Activated naive CD4-positive, alpha-beta T cell treated with anti-CD3 and anti-CD28 coated beads, Interleukin-2, amount 50 U/mL, for 72 hours (primary cell): ENCODE measurements at regions not wholly inside any gene's neighbourhood (a gene's known extent, or its start where the extent isn't known, plus 50 kb on each side); places are given as distances from the start of the nearest gene placed in this dataset.
"Not testable (repeated sequence)": the region's sequence is repeated elsewhere in the genome, so short reads cannot be mapped to it uniquely, and the experiment has no call there.

Source experiments
- ATAC-seq, 2 donors: fragments of 150-1000 bp; cut with Tn5 transposase; 2 replicates each; pipeline ENCODE4 v1.10.0; 2021; ENCODE audit warnings: mild to moderate bottlenecking in 2 of 2, moderate library complexity in 2 of 2
- DNase-seq, 2 donors: peaks; one replicate each; pipeline ENCODE4 v3.0.0; 2021 to 2022; ENCODE audit warnings: low spot score in 2 of 2
- H3K27ac Mint-ChIP-seq, 2 donors: one replicate each; pipeline ENCODE4 v1.8.0; 2022; ENCODE audit warnings: mild to moderate bottlenecking in 2 of 2, mixed read lengths in 2 of 2
- H3K36me3 Mint-ChIP-seq, 2 donors: one replicate each; pipeline ENCODE4 v1.8.0; 2022; ENCODE audit warnings: mixed read lengths in 2 of 2
- H3K9me3 Mint-ChIP-seq, 2 donors: one replicate each; pipeline ENCODE4 v1.8.0; 2022; ENCODE audit warnings: mixed read lengths in 2 of 2

- ATAC-seq: no peak
- Mint-ChIP-seq H3K27ac (peak overlapping the region in 1 of 2 donors; percentile 45), H3K36me3 (peaks cover 5 to 15% of the 10 kb centered on the region in 2 donors), H3K9me3 (peaks cover 4 to 15% of the 10 kb centered on the region in 2 donors)
- DNase-seq: peak in 1 of 2 donors; percentile 28
These were observed 63.4 kb downstream of the BARX1 start for GRCh38 chr9:93891549-93892310.

- Mint-ChIP-seq H3K9me3 (peaks cover 4 to 15% of the 10 kb centered on the region in 2 donors), H3K27ac (peak overlapping the region in 1 of 2 donors; percentile 45), H3K36me3 (peaks cover 5 to 15% of the 10 kb centered on the region in 2 donors)
- DNase-seq (peak in 1 of 2 donors; percentile 20), ATAC-seq (no peak)
These were observed 64.1 kb downstream of the BARX1 start for GRCh38 chr9:93891050-93891449.

GRCh38 chr9:93890436-93890935 is 64.7 kb downstream of the BARX1 start:
- no peak for ATAC-seq
- Mint-ChIP-seq H3K36me3 (peaks cover 5 to 15% of the 10 kb centered on the region in 2 donors), H3K27ac (peak overlapping the region in 1 of 2 donors; percentile 45), H3K9me3 (peaks cover 4 to 15% of the 10 kb centered on the region in 2 donors)
- no peak for DNase-seq

GRCh38 chr9:93886911-93887310 is 68.2 kb downstream of the BARX1 start:
- Mint-ChIP-seq H3K27ac (no peak overlapping the region), H3K36me3 (peaks cover 5 to 6% of the 10 kb centered on the region in 2 donors), H3K9me3 (peaks cover 0 to 6% of the 10 kb centered on the region in 2 donors)
- no peak for ATAC-seq
- peak in 1 of 2 donors; percentile 21 for DNase-seq

- ATAC-seq (no peak), DNase-seq (no peak)
- peaks cover 0 to 5% of the 10 kb centered on the region in 2 donors for H3K36me3 Mint-ChIP-seq
- H3K9me3 Mint-ChIP-seq: peaks cover 4 to 6% of the 10 kb centered on the region in 2 donors
- H3K27ac Mint-ChIP-seq: no peak overlapping the region
These were observed 70.3 kb downstream of the BARX1 start for GRCh38 chr9:93884808-93885207.

- DNase-seq, H3K36me3 Mint-ChIP-seq, H3K27ac Mint-ChIP-seq, ATAC-seq: not testable (repeated sequence)
- peaks cover 8 to 17% of the 10 kb centered on the region in 2 donors for H3K9me3 Mint-ChIP-seq
These were observed 75.3 kb downstream of the BARX1 start for GRCh38 chr9:93879662-93880407.

GRCh38 chr9:93875330-93875729 is 79.8 kb downstream of the BARX1 start:
- Mint-ChIP-seq H3K27ac (no peak overlapping the region), H3K36me3 (peaks cover 19 to 23% of the 10 kb centered on the region in 2 donors), H3K9me3 (peaks cover 20 to 29% of the 10 kb centered on the region in 2 donors)
- DNase-seq: no peak
- no peak for ATAC-seq

- peaks cover 20 to 29% of the 10 kb centered on the region in 2 donors for H3K9me3 Mint-ChIP-seq
- H3K27ac Mint-ChIP-seq: no peak overlapping the region
- DNase-seq (no peak), ATAC-seq (no peak)
- H3K36me3 Mint-ChIP-seq: peaks cover 19 to 23% of the 10 kb centered on the region in 2 donors
These were observed 80.9 kb downstream of the BARX1 start for GRCh38 chr9:93874242-93874641.

GRCh38 chr9:93871286-93871685 is 83.9 kb downstream of the BARX1 start:
- peak overlapping the region in 1 of 2 donors; percentile 80 for H3K27ac Mint-ChIP-seq
- DNase-seq (no peak), ATAC-seq (no peak)
- peaks cover 20 to 26% of the 10 kb centered on the region in 2 donors for H3K9me3 Mint-ChIP-seq
- peaks cover 19 to 23% of the 10 kb centered on the region in 2 donors for H3K36me3 Mint-ChIP-seq

GRCh38 chr9:93869863-93870262 is 85.3 kb downstream of the BARX1 start:
- H3K9me3 Mint-ChIP-seq: peaks cover 12 to 18% of the 10 kb centered on the region in 2 donors
- H3K36me3 Mint-ChIP-seq: peaks cover 11 to 16% of the 10 kb centered on the region in 2 donors
- ATAC-seq (no peak), DNase-seq (no peak)
- no peak overlapping the region for H3K27ac Mint-ChIP-seq

GRCh38 chr9:93869088-93869487 is 86.1 kb downstream of the BARX1 start:
- ATAC-seq (no peak), DNase-seq (no peak)
- peaks cover 6 to 14% of the 10 kb centered on the region in 2 donors for H3K9me3 Mint-ChIP-seq
- peaks cover 7 to 11% of the 10 kb centered on the region in 2 donors for H3K36me3 Mint-ChIP-seq
- peak overlapping the region in 1 of 2 donors; percentile 45 for H3K27ac Mint-ChIP-seq

- ATAC-seq (no peak), DNase-seq (no peak)
- H3K27ac Mint-ChIP-seq: no peak overlapping the region
These were observed 89.4 kb downstream of the BARX1 start for GRCh38 chr9:93865716-93866115.

GRCh38 chr9:93865245-93865644 is 89.9 kb downstream of the BARX1 start:
- ATAC-seq (no peak), DNase-seq (no peak)
- H3K27ac Mint-ChIP-seq: no peak overlapping the region
- H3K36me3 Mint-ChIP-seq: no peaks in the 10 kb centered on the region
- H3K9me3 Mint-ChIP-seq: no peaks in the 10 kb centered on the region

More at GRCh38 chr9:93865716-93866115, 89.4 kb downstream of the BARX1 start:
- Mint-ChIP-seq H3K9me3 (no peaks in the 10 kb centered on the region), H3K36me3 (no peaks in the 10 kb centered on the region)

GRCh38 chr9:93864840-93865239 is 90.3 kb downstream of the BARX1 start:
- Mint-ChIP-seq H3K9me3 (no peaks in the 10 kb centered on the region), H3K27ac (no peak overlapping the region), H3K36me3 (no peaks in the 10 kb centered on the region)
- DNase-seq (no peak), ATAC-seq (no peak)

- no peak for ATAC-seq
- DNase-seq: no peak
- no peak overlapping the region for H3K27ac Mint-ChIP-seq
- H3K9me3 Mint-ChIP-seq: no peaks in the 10 kb centered on the region
- H3K36me3 Mint-ChIP-seq: no peaks in the 10 kb centered on the region
These were observed 91.1 kb downstream of the BARX1 start for GRCh38 chr9:93864032-93864431.

- H3K9me3 Mint-ChIP-seq: no peaks in the 10 kb centered on the region
- ATAC-seq (no peak), DNase-seq (no peak)
- no peaks in the 10 kb centered on the region for H3K36me3 Mint-ChIP-seq
- no peak overlapping the region for H3K27ac Mint-ChIP-seq
These were observed 92.1 kb downstream of the BARX1 start for GRCh38 chr9:93862877-93863545.
